ENCODE measurements at regions not wholly inside any gene's neighbourhood (a gene's known extent, or its start where the extent isn't known, plus 50 kb on each side); places are given as distances from the start of the nearest gene placed in this dataset.

DNA sequence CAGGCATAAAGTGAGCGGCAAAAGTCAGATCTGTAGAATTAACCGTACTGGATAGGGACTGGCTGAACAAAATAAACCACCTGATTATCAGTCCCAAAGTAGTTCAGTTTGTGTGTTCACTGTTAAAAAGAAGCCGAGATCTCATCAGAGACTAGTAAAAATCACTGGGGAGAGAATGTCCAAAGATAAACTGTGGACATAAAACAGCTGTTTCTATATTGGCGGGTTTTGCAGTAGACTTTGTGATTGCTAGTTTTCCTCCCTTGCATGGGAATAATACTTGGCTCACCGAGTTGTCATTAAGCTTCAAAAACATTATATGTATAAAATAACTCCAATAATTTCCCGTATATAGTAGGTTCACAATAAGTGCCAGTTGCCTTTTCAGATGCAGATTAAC lies 114.2 kb upstream of the ID4 start:
- no peak overlapping the region for H3K4me3 ChIP-seq (replicated peaks in 1 of 2; ENCODE audit: low read depth in 1 of 2, low read length in 2 of 2)
- H3K27me3 ChIP-seq (ENCODE audit: insufficient read depth, low read length), result no peaks in the 10 kb centered on the region
- intact Hi-C loops (cut with micrococcal nuclease), result no loop called here
- H3K36me3 ChIP-seq (ENCODE audit: control insufficient read depth in 1 of 2, insufficient read depth in 2 of 2, low read length in 2 of 2), result no peaks in the 10 kb centered on the region
- no peak overlapping the region for H3K4me2 ChIP-seq (ENCODE audit: low read length)
- ChIA-PET CTCF (no interaction called here), RAD21 (ENCODE audit: low non-redundant PET in 1 of 2, low total read pairs in 2 of 2, uncharacterized antibody in 2 of 2, unreplicated experiment in 2 of 2) (no interaction called here), POLR2A (no interaction called here)
- no peak for DNase-seq (ENCODE audit: low read depth, low spot score)
- H3K79me2 ChIP-seq (ENCODE audit: insufficient read depth, low read length), result no peaks in the 10 kb centered on the region
- no peak for ATAC-seq
- no peak overlapping the region for H3K9ac ChIP-seq (ENCODE audit: low read length)
- BruUV-seq (replicated peaks), result no TSS peak
- H3K9me2 ChIP-seq (ENCODE audit: insufficient read depth), result no peaks in the 10 kb centered on the region
- no peaks in the 10 kb centered on the region for H3K4me1 ChIP-seq (ENCODE audit: control insufficient read depth in 1 of 2, insufficient read depth in 2 of 2, low read length in 2 of 2)
- H3K9me3 ChIP-seq (ENCODE audit: control insufficient read depth in 1 of 2, insufficient read depth in 1 of 2, low read depth in 1 of 2, low read length in 2 of 2), result no peaks in the 10 kb centered on the region
- TF ChIP-seq ZNF274 (IDR thresholded peaks at IDR 0.05; ENCODE audit: low read depth, low read length), result no peak
- no peak for TF ChIP-seq ZFX (IDR thresholded peaks at IDR 0.05)
- TF ChIP-seq FOSL1 (IDR thresholded peaks at IDR 0.05; ENCODE audit: low read depth), result no peak
- TF ChIP-seq, protein P1, sequence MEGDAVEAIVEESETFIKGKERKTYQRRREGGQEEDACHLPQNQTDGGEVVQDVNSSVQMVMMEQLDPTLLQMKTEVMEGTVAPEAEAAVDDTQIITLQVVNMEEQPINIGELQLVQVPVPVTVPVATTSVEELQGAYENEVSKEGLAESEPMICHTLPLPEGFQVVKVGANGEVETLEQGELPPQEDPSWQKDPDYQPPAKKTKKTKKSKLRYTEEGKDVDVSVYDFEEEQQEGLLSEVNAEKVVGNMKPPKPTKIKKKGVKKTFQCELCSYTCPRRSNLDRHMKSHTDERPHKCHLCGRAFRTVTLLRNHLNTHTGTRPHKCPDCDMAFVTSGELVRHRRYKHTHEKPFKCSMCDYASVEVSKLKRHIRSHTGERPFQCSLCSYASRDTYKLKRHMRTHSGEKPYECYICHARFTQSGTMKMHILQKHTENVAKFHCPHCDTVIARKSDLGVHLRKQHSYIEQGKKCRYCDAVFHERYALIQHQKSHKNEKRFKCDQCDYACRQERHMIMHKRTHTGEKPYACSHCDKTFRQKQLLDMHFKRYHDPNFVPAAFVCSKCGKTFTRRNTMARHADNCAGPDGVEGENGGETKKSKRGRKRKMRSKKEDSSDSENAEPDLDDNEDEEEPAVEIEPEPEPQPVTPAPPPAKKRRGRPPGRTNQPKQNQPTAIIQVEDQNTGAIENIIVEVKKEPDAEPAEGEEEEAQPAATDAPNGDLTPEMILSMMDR (IDR thresholded peaks at IDR 0.05 in 2 of 3, conservative IDR thresholded peaks at IDR 0.05 in 1 of 3; ENCODE audit: borderline replicate concordance in 1 of 3, insufficient read depth in 1 of 3, low read depth in 2 of 3, low read length in 2 of 3), result no peak
- TF ChIP-seq POLR2AphosphoS5 (IDR thresholded peaks at IDR 0.05; ENCODE audit: low read depth, low read length), result no peak
- TF ChIP-seq ELF1 (IDR thresholded peaks at IDR 0.05; ENCODE audit: borderline replicate concordance, low read depth), result no peak
- no peak for TF ChIP-seq SIN3A (IDR thresholded peaks at IDR 0.05; ENCODE audit: low read depth)
- TF ChIP-seq, protein P2, sequence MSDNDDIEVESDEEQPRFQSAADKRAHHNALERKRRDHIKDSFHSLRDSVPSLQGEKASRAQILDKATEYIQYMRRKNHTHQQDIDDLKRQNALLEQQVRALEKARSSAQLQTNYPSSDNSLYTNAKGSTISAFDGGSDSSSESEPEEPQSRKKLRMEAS (IDR thresholded peaks at IDR 0.05), result no peak
- TF ChIP-seq, protein P3, sequence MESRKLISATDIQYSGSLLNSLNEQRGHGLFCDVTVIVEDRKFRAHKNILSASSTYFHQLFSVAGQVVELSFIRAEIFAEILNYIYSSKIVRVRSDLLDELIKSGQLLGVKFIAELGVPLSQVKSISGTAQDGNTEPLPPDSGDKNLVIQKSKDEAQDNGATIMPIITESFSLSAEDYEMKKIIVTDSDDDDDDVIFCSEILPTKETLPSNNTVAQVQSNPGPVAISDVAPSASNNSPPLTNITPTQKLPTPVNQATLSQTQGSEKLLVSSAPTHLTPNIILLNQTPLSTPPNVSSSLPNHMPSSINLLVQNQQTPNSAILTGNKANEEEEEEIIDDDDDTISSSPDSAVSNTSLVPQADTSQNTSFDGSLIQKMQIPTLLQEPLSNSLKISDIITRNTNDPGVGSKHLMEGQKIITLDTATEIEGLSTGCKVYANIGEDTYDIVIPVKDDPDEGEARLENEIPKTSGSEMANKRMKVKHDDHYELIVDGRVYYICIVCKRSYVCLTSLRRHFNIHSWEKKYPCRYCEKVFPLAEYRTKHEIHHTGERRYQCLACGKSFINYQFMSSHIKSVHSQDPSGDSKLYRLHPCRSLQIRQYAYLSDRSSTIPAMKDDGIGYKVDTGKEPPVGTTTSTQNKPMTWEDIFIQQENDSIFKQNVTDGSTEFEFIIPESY (IDR thresholded peaks at IDR 0.05; ENCODE audit: extremely low read depth, insufficient replicate concordance, low read length), result no peak
- no peak for TF ChIP-seq CBX3 (IDR thresholded peaks at IDR 0.05; ENCODE audit: low read depth)
- no peak for TF ChIP-seq POLR2A (IDR thresholded peaks at IDR 0.05; ENCODE audit: borderline replicate concordance, extremely low read depth, insufficient read depth, insufficient read length)
- TF ChIP-seq YY1 (IDR thresholded peaks at IDR 0.05; ENCODE audit: extremely low read depth, insufficient replicate concordance, low read depth, low read length), result no peak
- TF ChIP-seq SP1 (IDR thresholded peaks at IDR 0.05; ENCODE audit: low read depth), result no peak
- TF ChIP-seq JUND (IDR thresholded peaks at IDR 0.05), result no peak
- TF ChIP-seq, protein P4, sequence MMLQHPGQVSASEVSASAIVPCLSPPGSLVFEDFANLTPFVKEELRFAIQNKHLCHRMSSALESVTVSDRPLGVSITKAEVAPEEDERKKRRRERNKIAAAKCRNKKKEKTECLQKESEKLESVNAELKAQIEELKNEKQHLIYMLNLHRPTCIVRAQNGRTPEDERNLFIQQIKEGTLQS (IDR thresholded peaks at IDR 0.05), result no peak
- TF ChIP-seq CEBPB (IDR thresholded peaks at IDR 0.05; ENCODE audit: low read depth), result no peak
- TF ChIP-seq, protein P5, sequence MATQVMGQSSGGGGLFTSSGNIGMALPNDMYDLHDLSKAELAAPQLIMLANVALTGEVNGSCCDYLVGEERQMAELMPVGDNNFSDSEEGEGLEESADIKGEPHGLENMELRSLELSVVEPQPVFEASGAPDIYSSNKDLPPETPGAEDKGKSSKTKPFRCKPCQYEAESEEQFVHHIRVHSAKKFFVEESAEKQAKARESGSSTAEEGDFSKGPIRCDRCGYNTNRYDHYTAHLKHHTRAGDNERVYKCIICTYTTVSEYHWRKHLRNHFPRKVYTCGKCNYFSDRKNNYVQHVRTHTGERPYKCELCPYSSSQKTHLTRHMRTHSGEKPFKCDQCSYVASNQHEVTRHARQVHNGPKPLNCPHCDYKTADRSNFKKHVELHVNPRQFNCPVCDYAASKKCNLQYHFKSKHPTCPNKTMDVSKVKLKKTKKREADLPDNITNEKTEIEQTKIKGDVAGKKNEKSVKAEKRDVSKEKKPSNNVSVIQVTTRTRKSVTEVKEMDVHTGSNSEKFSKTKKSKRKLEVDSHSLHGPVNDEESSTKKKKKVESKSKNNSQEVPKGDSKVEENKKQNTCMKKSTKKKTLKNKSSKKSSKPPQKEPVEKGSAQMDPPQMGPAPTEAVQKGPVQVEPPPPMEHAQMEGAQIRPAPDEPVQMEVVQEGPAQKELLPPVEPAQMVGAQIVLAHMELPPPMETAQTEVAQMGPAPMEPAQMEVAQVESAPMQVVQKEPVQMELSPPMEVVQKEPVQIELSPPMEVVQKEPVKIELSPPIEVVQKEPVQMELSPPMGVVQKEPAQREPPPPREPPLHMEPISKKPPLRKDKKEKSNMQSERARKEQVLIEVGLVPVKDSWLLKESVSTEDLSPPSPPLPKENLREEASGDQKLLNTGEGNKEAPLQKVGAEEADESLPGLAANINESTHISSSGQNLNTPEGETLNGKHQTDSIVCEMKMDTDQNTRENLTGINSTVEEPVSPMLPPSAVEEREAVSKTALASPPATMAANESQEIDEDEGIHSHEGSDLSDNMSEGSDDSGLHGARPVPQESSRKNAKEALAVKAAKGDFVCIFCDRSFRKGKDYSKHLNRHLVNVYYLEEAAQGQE (IDR thresholded peaks at IDR 0.05; ENCODE audit: low read depth), result no peak
- TF ChIP-seq SRF (IDR thresholded peaks at IDR 0.05; ENCODE audit: low read depth), result no peak
- TF ChIP-seq TCF7L2 (IDR thresholded peaks at IDR 0.05; ENCODE audit: borderline replicate concordance, extremely low read depth, insufficient read depth, insufficient read length), result no peak
- H3K27ac ChIP-seq (ENCODE audit: low read depth, low read length), result no peak overlapping the region
- no peak overlapping the region for H2AFZ ChIP-seq (ENCODE audit: low read depth, low read length, poor library complexity, severe bottlenecking)
- H4K20me1 ChIP-seq (ENCODE audit: insufficient read depth), result no peaks in the 10 kb centered on the region
